NCI-H1436 treated with DMSO at 0.1 percent for 48 hours (cell line): ENCODE measurements at regions not wholly inside any gene's neighbourhood (a gene's known extent, or its start where the extent isn't known, plus 50 kb on each side); places are given as distances from the start of the nearest gene placed in this dataset.
"Not testable (repeated sequence)": the region's sequence is repeated elsewhere in the genome, so short reads cannot be mapped to it uniquely, and the experiment has no call there.

ENCODE experiments used
- DNase-seq: peaks from one replicate; lab custom pipeline; 2025; lab: John Stamatoyannopoulos, UW

GRCh38 chr11:98155696-98156095 is 865.1 kb upstream of the CNTN5 start:
- DNase-seq, result no peak

DNA sequence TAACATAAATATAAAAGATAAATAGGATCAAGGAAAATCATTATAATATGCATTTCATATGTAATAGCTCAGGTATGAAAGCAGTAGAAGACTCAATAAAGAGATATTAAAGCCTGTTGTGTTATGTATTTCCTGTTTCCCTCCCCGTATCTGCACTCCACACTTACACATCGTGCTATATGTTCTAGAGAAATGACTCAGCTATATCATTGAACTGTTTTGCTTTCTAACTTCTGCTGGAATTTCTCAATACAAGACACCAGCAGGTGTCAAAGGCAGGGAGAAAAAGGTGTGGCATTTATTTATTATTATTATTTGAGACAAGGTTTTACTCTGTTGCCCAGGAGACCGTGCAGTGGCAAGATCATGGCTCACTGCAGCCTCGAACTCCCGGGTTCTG is 842.8 kb upstream of the CNTN5 start:
- DNase-seq, result no peak

GRCh38 chr11:98180511-98180910 is 840.2 kb upstream of the CNTN5 start:
- DNase-seq, result no peak

- DNase-seq, result no peak
These were observed 839.8 kb upstream of the CNTN5 start for GRCh38 chr11:98180921-98181320.

DNA sequence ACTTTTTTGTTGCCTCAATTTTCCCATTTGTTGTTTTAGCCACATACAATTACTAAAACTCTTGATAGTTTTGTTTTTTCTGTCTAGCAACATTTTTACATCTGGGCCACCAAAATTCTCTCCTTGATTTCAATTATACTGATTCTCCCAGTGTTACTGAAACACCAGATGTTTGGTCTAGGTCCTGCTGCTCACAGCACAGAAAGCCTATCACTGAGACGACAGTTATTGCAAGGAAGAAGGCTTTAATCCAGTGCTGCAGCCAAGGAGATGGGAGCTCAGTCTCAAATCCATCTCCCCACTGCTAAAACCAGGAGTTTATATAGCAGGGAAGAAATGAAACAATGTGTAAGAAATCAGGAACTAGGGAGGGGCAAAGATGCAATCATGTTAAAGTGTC is 837.7 kb upstream of the CNTN5 start:
- no peak for DNase-seq

GRCh38 chr11:98185245-98185644 is 835.5 kb upstream of the CNTN5 start:
- no peak for DNase-seq

- DNase-seq, result no peak
These were observed 826.1 kb upstream of the CNTN5 start for GRCh38 chr11:98194611-98195010.

DNA sequence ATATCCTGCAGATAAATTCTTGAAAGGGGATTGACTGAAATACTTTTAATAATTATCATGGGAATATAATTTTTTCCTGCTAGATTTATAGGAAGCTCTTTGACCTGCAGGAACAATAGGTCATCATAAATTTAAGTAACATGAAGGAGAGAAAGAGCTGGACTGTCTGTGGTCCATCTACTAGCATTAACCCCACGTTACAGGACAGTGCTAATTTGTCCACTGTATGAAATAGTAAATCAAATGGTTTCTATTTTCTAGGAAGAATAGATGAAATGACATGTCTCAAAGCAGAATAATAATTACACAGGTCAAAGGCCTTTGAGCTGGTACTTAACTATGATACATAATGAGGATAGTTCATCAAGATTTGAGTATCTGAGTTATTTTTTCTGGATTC is 825.4 kb upstream of the CNTN5 start:
- DNase-seq, result no peak

DNA sequence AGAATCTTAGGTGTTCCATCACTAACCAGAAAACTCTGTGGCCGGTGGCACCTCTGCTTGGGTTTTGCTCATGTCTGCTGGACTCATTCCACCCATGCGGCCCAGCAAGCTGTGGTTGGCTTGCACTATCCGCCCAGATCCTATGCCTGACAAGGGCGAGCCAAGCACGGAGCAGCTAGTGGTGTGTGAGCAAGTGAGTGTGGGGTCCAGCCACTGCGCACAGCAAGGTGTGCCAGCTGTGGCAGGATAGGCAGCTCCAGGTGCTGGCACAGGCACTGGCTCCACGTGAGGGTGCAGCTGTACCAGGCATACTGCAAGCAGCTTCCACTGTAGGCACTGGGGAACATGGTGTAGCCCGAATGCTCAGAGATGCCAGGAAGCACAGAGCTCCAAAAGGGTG is 813.7 kb upstream of the CNTN5 start:
- DNase-seq, result no peak

GRCh38 chr11:98227278-98227677 is 793.5 kb upstream of the CNTN5 start:
- DNase-seq, result no peak

GRCh38 chr11:98230678-98231077 is 790.1 kb upstream of the CNTN5 start:
- no peak for DNase-seq

GRCh38 chr11:98234698-98235097 is 786.1 kb upstream of the CNTN5 start:
- DNase-seq, result no peak

GRCh38 chr11:98243897-98244296 is 776.9 kb upstream of the CNTN5 start:
- no peak for DNase-seq

DNA sequence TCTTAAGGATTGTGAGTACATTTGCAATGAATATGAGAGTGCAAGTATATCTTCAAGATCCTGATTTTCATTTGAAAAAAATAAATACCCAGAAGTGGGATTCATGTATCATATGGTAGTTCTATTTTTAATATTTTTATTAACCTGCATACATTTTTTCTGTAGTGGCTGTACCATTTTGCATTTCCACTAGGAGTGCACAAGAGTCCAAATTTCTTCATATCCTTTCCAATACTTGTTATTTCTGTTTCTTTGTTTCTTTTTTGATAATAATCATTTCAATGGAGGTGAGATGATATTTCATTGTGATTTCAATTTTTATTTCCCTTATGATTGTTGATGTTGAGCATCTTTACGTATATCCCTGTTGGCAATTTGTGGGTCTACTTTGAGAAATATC is 759.8 kb upstream of the CNTN5 start:
- no peak for DNase-seq

GRCh38 chr11:98277251-98277912 is 743.4 kb upstream of the CNTN5 start:
- no peak for DNase-seq

DNA sequence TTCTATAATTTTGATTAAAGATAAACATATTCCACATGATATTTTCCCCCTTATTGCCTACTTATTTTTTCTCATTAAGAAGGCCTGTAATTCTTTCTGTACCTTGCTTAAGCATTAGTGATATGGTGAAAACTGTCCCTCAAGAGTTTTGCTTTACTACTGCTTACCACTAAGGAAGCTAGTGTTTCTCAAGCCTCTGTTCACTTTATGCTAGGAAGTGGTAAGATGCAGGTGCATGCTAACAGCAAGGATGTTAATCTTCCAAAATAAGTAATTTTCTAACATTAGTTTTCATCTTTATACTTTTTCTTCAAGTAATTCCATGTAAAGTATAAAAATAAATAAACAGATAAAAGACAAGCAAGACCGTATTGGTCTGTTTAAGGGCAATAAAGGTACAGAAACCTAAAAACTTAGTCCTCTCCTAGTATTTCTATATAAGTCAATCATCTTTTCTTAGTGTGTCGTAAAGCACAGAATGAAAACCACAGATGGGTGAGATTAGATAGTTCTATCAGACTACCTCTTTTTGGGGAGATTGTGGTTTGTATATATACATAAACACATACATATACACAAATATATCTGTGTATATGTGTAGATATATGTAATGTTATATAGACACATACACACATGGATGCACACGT is 731.0 kb upstream of the CNTN5 start:
- no peak for DNase-seq

DNA sequence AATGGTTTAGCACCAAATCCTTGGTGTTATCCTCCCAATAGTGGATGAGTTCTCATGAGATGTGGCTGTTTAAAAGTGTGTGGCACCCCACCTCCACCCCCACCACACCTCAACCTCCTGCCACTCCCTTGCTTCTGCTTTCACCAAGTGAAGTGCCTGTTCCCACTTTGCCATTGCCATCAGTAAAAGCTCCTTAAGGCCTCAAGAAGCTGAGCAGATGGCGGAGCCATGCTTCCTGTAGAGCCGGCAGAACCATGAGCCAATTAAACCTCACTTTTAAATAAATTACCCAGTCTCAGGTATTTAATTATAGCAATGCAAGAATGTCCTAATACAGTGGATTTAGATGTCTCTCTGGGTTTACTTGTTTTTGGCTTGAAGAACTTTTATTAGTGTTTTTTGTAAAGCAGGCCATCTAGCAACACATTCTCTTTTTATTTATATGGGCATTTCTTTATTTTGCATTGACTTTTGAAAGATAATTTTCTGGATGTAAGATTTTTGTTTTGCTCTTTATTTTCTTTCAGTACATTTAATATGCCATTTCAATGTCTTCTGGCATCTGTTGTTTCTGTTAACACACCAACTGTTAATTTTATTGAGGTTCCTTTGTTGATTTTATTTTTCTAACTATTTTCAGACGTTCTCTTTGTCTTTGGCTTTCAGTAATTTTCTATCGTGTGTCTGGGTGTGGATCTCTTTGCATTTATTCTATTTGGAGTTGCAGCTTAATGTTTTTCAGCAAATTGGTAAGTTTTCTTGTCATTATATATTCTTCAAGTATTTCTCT is 724.5 kb upstream of the CNTN5 start:
- DNase-seq, result no peak

- no peak for DNase-seq
These were observed 720.0 kb upstream of the CNTN5 start for GRCh38 chr11:98300719-98301118.

DNA sequence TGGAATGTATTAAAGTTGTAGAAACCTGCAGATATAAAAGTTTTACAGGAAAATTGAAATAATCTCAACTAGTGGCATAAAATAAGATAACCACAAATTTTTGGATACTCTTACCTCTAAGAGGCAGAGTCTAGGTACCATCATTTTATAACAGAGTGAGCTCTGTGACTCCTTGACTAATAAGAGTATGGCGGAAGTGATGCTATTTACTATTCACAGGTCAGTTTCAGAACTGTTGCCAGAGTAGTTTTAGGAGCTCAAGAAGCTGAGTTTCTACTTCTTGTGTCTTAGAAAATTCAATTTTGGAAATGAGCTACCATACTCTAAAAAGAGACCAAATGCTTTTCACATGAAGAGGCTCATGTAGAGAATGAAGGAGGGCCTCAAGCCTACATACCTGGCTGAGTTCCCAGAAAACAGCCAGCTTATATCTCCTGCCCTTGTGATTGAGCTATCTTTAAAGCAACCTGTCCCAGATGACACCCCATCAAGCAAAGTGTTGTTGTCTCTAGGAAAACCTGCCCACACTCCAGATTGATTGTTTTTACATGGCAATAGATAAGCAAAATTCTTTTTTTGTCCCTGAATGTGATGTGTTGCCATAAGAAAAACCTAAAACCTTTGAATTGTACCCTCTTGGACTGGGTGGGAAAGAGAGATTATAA is 712.8 kb upstream of the CNTN5 start:
- DNase-seq, result no peak

DNA sequence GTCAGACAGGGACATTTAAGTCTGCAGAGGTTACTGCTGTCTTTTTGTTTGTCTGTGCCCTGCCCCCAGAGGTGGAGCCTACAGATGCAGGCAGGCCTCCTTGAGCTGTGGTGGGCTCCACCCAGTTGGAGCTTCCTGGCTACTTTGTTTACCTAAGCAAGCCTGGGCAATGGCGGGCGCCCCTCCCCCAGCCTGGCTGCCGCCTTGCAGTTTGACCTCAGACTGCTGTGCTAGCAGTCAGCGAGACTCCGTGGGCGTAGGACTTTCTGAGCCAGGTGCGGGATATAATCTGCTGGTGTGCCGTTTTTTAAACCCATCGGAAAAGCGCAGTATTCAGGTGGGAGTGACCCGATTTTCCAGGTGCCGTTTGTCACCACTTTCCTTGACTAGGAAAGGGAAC is 690.4 kb upstream of the CNTN5 start:
- DNase-seq, result not testable (repeated sequence)

DNA sequence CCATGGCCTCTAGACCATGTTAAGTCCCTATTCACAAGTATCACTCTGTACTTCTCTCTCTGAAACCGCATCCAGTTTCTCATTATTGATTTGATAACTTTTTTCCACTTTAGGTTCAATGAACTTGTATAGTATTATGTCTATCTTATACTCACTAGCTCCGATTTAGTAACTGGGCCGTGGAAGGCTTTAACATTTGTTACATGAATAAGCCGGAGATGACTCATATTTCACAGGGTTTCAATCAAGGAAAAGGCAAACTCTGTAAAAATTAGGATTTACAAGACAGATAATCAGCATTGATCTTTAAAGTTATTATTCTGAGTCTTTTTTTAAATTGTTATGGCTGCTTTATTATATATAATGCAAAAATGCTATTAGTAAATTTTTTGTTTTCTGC is 662.2 kb upstream of the CNTN5 start:
- DNase-seq, result no peak

DNA sequence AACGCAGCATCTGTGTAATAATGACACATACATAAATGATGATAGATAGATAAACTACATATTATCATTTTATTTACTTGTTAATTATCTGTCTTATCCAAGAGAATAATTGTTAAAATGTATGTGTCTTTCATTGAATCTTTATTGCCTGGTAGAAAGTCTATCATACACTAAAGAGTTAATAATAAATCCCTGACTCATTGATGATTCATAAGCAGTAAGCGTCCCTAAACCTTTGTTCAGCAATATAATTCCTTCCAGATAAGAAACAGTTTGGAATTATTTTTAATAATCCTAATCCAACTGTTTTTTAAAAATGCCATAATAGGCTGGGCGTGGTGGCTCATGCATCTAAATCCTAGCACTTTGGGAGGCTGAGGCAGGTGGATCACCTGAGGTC is 655.6 kb upstream of the CNTN5 start:
- no peak for DNase-seq

DNA sequence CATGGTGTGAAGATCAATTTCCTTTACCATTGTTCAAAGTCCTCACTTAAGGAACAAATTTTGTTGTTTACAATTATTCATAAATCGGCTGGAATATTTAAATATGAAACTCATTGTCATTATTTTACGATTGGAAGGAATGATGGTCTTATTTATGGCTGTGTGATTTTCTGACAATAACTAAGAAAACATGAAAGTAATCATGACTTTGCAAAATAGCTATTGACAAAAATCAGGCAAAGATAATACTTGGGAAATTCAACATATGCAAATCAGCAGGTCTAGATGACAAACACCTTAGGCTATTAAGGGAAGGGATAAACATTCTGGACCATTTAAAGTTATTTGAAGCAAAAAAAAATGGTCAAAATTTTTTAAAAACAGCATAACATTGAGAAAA is 654.8 kb upstream of the CNTN5 start:
- DNase-seq, result no peak
